Vagina (tissue), 2 donors: ENCODE measurements at regions not wholly inside any gene's neighbourhood (a gene's known extent, or its start where the extent isn't known, plus 50 kb on each side); places are given as distances from the start of the nearest gene placed in this dataset.

Source experiments
- DNase-seq, 2 donors: peaks; one replicate each; pipeline ENCODE4 v3.0.0-alpha.2; 2017; ENCODE audit errors: extremely low spot score in 2 of 2
- H3K27ac ChIP-seq: fragments of 200-600 bp; sonication (generic); one replicate; pipeline ENCODE4 v1.5.1; 2019
- H3K27me3 ChIP-seq: fragments of 200-600 bp; sonication (generic); one replicate; pipeline ENCODE4 v1.5.1; 2019
- H3K36me3 ChIP-seq, 2 donors: fragments of 200-600 bp; sonication (generic); one replicate each; pipeline ENCODE4 v1.5.1; 2017 to 2019
- H3K4me1 ChIP-seq: fragments of 200-600 bp; sonication (generic); one replicate; pipeline ENCODE4 v1.5.1; 2019
- H3K4me3 ChIP-seq, 2 donors: fragments of 200-600 bp; sonication (generic); 1 replicate in 1 of 2; 2 replicates in 1 of 2; pipeline ENCODE4 v1.5.1; 2016 to 2019
- H3K9me3 ChIP-seq: fragments of 200-600 bp; sonication (generic); one replicate; pipeline ENCODE4 v1.5.1; 2019
- CTCF ChIP-seq, 3 experiments: fragments of 450-650 bp in 2 of 3; fragments of 200-600 bp in 1 of 3; sonication (generic) in 1 of 3; IDR thresholded peaks; one replicate each; pipeline ENCODE4 v1.5.1; 2017 to 2019; ENCODE audit warnings: antibody characterized with exemption in 3 of 3, mild to moderate bottlenecking in 2 of 3, moderate library complexity in 2 of 3
- POLR2A ChIP-seq, 2 donors: fragments of 450-650 bp; IDR thresholded peaks; one replicate each; pipeline ENCODE4 v1.6.1; 2017; ENCODE audit warnings: antibody characterized with exemption in 2 of 2, mild to moderate bottlenecking in 2 of 2, moderate library complexity in 2 of 2
- POLR2AphosphoS5 ChIP-seq, 2 donors: sonication (generic); formaldehyde crosslinking; IDR thresholded peaks; one replicate each; pipeline ENCODE4 v1.9.0; 2017; ENCODE audit warnings: antibody characterized with exemption in 2 of 2, mild to moderate bottlenecking in 2 of 2, low read depth in 1 of 2; ENCODE audit not compliant: insufficient read depth in 1 of 2
- intact Hi-C: fragments of 100-400 bp; cut with DNase I; formaldehyde crosslinking; loops from one replicate; pipeline ENCODE4 v1.15.1; 2023

- peak; percentile 16 to 19 for DNase-seq
- intact Hi-C loops, result loop anchor here (10.0 kb wide), 1 partner anchor 107 kb away; the partner anchor contains the start of gene CDYL
- H3K27me3 ChIP-seq, result no peaks in the 10 kb centered on the region
- no peak overlapping the region for H3K4me3 ChIP-seq
- H3K36me3 ChIP-seq, result no peaks in the 10 kb centered on the region
- no peak overlapping the region for H3K27ac ChIP-seq
- H3K4me1 ChIP-seq, result peaks cover 13% of the 10 kb centered on the region
- TF ChIP-seq POLR2A (IDR thresholded peaks at IDR 0.05), result no peak
- no peak for TF ChIP-seq CTCF (IDR thresholded peaks at IDR 0.05)
- no peak for TF ChIP-seq POLR2AphosphoS5 (IDR thresholded peaks at IDR 0.05; ENCODE audit: insufficient read depth in 1 of 2, low read depth in 1 of 2)
- no peaks in the 10 kb centered on the region for H3K9me3 ChIP-seq
Measured at GRCh38 chr6:4667591-4667990, 108.6 kb upstream of the CDYL start.

GRCh38 chr6:4666886-4667513 is 109.2 kb upstream of the CDYL start:
- Histone ChIP-seq H3K36me3 (no peaks in the 10 kb centered on the region), H3K9me3 (no peaks in the 10 kb centered on the region), H3K27me3 (no peaks in the 10 kb centered on the region), H3K4me1 (peaks cover 9% of the 10 kb centered on the region), H3K4me3 (no peak overlapping the region), H3K27ac (no peak overlapping the region)
- intact Hi-C loops, result loop anchor here (10.0 kb wide), 1 partner anchor 108 kb away; the partner anchor contains the start of gene CDYL
- DNase-seq, result peak; percentile 62 to 72
- TF ChIP-seq POLR2AphosphoS5 (IDR thresholded peaks at IDR 0.05; ENCODE audit: insufficient read depth in 1 of 2, low read depth in 1 of 2), result no peak
- TF ChIP-seq POLR2A (IDR thresholded peaks at IDR 0.05), result no peak
- no peak for TF ChIP-seq CTCF (IDR thresholded peaks at IDR 0.05)

- Histone ChIP-seq H3K4me3 (no peak overlapping the region), H3K27me3 (no peaks in the 10 kb centered on the region)
- intact Hi-C loops, result loop anchor here (10.0 kb wide), 1 partner anchor 109 kb away; the partner anchor contains the start of gene CDYL
Measured at GRCh38 chr6:4665489-4666417, 110.5 kb upstream of the CDYL start.

GRCh38 chr6:4664911-4665310 is 111.3 kb upstream of the CDYL start:
- TF ChIP-seq POLR2AphosphoS5 (IDR thresholded peaks at IDR 0.05; ENCODE audit: insufficient read depth in 1 of 2, low read depth in 1 of 2), result no peak
- TF ChIP-seq POLR2A (IDR thresholded peaks at IDR 0.05), result no peak
- no peak for TF ChIP-seq CTCF (IDR thresholded peaks at IDR 0.05)
- Histone ChIP-seq H3K27ac (peak overlapping the region; percentile 68), H3K9me3 (no peaks in the 10 kb centered on the region), H3K36me3 (no peaks in the 10 kb centered on the region), H3K27me3 (no peaks in the 10 kb centered on the region), H3K4me1 (peaks cover 6% of the 10 kb centered on the region), H3K4me3 (no peak overlapping the region)
- peak in 1 of 2 donors; percentile 43 for DNase-seq
- intact Hi-C loops, result loop anchor here (10.0 kb wide), 1 partner anchor 110 kb away; the partner anchor contains the start of gene CDYL

More at GRCh38 chr6:4665489-4666417, 110.5 kb upstream of the CDYL start:
- Histone ChIP-seq H3K27ac (no peak overlapping the region), H3K4me1 (peaks cover 6% of the 10 kb centered on the region), H3K9me3 (no peaks in the 10 kb centered on the region), H3K36me3 (no peaks in the 10 kb centered on the region)
- peak; percentile 75 to 91 for DNase-seq
- TF ChIP-seq POLR2A (IDR thresholded peaks at IDR 0.05) (no peak), POLR2AphosphoS5 (IDR thresholded peaks at IDR 0.05; ENCODE audit: insufficient read depth in 1 of 2, low read depth in 1 of 2) (no peak)

- peak overlapping the region; percentile 68 for H3K27ac ChIP-seq
- peaks cover 6% of the 10 kb centered on the region for H3K4me1 ChIP-seq
- TF ChIP-seq POLR2AphosphoS5 (IDR thresholded peaks at IDR 0.05; ENCODE audit: insufficient read depth in 1 of 2, low read depth in 1 of 2) (peak; percentile 53 to 73), CTCF (IDR thresholded peaks at IDR 0.05) (no peak), POLR2A (IDR thresholded peaks at IDR 0.05) (no peak)
- DNase-seq, result peak; percentile 70 to 98
- no peak overlapping the region for H3K4me3 ChIP-seq
- no peaks in the 10 kb centered on the region for H3K9me3 ChIP-seq
- no peaks in the 10 kb centered on the region for H3K36me3 ChIP-seq
- intact Hi-C loops, result loop anchor here (10.0 kb wide), 1 partner anchor 111 kb away; the partner anchor contains the start of gene CDYL
- no peaks in the 10 kb centered on the region for H3K27me3 ChIP-seq
Measured at GRCh38 chr6:4664117-4664626, 112.0 kb upstream of the CDYL start.
